Globus pallidus (tissue), 1 donor: ENCODE measurements at regions not wholly inside any gene's neighbourhood (a gene's known extent, or its start where the extent isn't known, plus 50 kb on each side); places are given as distances from the start of the nearest gene placed in this dataset.
"Not testable (repeated sequence)": the region's sequence is repeated elsewhere in the genome, so short reads cannot be mapped to it uniquely, and the experiment has no call there.

Experiments used
- DNase-seq: peaks from one replicate; pipeline ENCODE4 v3.0.0-alpha.2; 2015; ENCODE audit warnings: low spot score

DNA sequence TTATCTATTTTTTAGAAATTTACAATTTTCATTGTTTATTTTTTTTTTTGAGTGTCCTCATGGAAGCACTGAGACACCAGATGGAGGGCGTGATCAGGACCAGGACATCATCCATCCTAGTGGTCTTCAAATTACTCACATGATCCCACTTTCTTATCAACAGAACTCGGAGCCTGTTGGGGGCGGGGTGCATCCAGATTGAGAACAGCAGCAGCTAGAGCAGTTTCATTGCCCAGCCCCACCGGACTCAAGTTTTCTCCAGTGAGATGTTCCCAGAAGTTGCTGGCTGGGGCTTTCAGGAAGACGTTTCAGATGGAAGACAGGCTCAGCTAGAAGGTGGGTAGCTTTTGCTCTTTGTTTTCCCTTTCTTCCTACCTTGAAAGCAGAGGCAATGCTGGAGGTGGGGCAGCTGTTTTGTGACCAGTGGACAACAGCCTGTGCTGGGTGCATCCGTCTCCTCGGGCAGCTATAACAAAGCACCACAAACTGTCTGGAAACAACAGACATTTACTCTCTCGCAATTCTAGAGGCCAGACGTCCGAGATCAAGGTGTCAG, 562.1 kb downstream of the TBC1D22A start:
- no peak for DNase-seq

DNA sequence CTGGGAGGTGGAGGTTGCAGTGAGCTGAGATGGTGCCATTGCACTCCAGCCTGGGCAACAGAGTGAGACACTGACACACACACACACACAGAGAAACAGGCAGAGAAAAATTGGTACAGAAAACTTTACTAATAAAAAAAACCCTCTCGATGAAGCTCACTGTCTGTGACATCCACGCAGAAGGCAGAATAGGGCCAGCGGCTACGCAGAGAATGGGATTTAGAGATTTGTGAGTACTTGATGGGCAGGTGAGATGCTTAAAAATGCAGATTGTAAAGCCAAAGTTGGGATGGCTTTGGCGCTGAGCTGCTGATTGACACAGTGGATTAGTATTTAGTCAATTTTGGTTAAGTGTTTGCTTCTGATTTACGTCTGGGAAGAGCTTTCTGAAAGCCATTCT, 561.1 kb downstream of the TBC1D22A start:
- DNase-seq = no peak

DNA sequence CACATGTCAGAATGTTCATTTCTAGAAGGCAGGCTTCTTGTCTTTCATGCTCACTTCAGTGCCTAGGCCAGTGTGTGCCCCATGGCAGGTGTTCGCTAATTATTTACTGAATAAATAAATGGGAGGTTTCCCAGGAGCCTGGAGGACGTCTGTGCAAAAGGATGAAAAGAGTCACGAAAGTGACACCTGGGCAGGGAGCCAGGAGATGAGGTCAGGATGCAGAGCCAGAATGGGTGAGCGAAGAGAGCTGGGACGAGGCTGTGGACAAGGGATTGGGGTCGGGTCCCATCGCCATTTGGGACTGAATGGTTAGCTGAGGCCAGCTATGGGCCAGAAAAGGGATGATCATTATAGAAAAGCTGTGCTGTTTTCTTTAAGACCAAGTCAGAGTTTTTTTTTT, 560.4 kb downstream of the TBC1D22A start:
- DNase-seq = no peak

DNA sequence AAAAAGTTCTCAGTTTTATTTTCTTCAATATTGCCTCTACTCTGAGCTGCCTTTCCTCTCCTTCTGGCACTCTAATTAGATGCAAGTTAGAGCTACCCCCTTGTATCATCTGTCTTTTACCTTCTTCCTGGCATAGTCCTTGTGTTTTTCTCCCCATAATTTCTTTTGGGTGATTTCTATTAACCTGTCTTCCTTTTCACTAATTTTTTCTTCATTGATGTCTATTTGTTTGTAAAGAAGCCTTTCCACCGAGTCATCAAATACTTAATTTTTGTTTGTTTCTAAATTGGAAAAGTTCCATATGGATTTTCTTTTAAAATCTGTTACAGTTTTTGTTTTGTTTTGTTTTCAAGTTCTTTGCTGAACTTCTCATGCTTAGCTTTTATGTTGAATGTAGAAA, 558.1 kb downstream of the TBC1D22A start:
- DNase-seq = no peak

DNA sequence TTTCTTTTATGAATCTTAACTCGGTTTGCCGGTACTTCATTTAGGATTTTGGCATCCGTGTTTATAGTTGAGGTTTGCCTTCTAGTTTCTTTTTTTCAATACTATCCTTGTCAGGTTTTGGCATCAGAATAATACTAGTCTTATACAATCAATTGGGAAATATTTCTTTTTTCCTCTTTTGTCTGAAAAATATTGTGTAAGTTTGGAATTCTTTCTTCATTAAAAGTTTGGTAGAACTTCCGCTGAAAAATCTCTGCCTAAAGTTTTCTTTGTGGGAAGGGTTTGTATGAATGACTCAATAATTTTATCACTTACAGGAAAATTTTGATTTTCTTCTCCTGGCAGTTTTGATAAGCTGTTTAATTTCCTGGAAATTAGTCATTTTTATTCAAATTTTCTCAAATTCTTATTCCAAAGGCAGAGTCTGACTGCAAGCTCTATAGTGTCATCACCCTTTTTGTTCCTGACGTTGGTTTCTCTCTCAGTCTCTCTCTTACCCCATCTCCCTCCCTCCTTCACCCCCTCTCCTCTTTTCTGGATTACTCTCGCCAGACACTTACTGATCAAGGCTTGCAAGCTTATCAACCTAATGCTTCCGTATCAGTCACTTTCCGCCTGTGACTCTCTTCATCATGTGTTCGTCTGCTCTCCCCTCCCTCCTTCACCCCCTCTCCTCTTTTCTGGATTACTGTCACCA, 555.7 kb downstream of the TBC1D22A start:
- DNase-seq = no peak

DNA sequence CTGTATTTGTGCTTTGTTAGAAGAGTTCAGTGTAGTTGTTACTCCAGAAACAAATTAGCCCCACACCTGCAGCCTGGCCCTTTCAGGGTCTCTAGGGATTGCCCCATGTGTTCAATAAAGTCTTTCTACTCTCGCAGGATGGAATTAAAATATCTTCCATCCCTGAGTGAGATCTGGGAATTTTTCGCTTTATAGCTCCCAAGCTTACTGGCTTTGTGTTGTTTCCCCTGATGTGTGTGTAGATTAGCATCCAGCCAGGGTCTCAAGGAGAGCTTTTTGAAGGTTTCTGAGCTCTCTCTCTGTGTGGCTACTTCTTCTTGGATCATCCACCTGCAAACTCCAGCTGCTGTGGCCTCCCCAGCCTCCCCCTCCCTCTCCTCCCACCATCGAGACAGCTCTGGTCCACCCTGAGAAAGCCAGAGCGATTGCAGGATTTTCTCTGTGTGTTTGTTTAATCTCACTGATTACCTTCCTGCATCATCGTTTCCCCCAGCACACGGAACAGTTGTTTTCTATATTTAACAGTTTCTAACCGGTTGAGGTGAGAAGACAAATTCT, 553.5 kb downstream of the TBC1D22A start:
- no peak for DNase-seq

DNA sequence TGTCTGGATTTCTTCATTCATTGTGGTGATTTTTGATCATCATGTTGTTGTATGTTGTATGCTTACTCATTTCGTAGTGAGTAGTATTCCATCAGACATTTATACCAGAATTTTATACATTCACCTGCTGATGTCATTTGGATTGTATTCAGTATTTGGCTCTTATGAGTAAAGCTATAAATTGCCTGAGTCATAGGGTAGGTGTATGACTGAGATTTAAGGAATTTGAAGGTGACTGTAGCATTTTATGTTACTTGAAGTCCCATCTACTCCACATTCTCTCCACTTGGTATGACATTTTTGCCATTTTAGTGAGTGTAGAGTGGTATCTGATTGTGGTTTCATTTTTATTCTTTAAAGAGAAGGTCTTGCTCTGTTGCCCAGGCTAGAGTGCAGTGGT, 548.2 kb downstream of the TBC1D22A start:
- no peak for DNase-seq

DNA sequence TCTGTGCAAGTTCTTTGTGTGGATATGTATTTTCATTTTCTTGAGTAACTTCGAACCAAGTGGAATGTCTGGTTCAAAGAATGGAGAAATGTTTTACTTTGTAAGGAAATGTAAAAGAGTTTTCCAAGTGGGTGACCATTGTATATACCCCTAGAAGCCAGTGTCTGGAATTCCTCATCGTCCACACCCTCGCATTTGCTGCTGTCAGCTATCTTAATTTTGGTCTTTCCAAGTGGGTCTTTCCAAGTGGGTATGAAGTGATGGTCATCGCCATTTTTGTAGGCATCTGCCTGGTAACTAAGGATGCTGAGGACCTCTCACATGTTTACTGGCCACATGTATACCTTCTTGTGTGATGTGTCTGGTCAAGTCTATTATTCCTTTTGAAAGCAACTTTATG, 547.5 kb downstream of the TBC1D22A start:
- no peak for DNase-seq

DNA sequence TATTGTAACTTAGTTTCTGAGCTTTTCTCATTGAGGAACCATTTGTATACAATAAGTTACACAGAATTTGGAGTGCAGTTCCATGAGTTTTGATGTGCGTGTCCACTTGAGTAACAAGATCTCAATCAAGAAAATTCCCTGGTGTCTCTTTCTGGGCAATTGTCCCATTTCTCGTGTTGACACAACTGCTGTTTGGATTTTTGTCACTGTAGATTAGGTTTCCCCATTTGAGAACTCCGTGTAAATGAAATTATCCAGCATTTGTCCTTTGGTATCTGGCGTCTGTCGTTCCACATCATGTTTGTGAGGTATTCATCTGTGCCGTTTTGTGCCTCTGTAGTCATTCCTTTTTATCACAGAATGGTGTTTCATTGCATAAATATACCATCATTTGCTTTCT, 547.0 kb downstream of the TBC1D22A start:
- DNase-seq = no peak

DNA sequence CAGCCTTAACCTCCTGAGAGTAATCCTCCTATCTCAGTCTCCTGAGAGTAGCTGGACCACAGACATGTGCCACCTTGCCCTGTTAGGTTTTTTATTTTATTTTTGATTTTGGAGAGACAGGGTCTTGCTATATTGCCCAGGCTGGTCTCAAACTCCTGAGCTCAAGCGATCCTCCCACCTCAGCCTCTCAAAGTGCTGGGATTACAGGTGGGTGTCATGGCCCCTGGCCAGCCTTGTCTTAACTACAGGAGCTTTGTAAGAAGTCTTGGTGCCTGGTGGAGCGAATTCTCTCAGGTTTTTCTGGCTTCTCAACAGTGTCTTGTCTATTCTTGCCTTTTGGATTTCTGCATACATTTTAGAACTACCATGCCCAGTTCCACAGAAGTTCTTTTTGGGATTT, 546.4 kb downstream of the TBC1D22A start:
- DNase-seq = no peak

DNA sequence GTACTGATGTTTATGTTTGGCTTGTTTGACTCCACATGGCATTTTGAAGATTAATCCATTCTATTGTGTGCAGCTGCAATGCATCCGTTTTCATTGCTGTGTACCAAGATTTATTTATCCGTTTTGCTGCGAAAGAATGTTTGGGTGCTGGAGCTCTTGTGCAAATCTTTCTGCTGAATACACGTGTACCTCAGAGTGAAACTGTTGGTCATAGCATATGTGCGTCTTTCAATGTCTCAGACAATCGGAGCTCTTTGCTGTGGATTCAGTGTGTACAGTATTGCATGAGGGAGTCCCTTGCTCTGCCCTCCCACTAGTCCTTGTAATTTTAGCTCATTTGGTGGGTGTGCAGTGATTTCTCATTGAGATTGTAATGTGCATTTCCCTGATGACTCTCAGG, 545.4 kb downstream of the TBC1D22A start:
- DNase-seq = no peak

DNA sequence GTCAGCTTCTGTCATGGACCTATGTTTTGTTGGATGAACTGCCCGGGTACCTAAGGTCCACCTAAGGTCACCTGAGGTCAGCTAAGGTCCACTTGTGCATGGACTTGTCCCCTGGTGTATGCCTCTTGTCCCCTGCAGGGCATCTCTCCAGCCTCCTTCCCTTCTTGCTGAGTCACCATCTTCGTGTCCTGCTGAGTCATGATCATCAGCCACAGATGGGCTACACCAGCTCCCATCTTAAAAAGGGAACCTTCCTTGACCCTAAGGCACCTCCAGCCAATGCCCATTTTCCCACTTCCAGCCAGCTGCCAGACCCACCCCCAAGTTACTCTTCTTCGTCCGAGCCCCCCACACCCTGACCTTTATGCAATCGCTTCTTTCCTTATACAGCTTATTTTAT, 544.9 kb downstream of the TBC1D22A start:
- DNase-seq = no peak

DNA sequence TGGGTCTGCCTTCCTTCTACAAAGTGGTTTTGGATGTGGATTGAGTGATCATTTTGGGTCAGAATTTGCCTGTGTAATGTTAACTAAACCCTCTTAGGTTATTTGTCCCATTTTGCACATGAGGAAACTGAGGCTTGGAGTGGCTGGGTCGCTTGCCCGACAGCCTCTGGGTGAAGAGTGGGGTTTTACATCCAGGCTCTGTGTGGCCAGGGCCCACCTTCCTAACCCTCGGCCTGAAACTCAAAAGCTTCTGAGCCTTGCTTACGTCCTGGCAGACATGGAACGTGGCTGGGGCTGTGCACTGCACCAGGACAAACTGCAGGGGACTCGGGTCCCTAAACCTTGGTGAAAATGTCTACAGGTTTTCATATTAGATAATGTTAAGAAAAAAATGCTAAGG, 542.4 kb downstream of the TBC1D22A start:
- DNase-seq = no peak

DNA sequence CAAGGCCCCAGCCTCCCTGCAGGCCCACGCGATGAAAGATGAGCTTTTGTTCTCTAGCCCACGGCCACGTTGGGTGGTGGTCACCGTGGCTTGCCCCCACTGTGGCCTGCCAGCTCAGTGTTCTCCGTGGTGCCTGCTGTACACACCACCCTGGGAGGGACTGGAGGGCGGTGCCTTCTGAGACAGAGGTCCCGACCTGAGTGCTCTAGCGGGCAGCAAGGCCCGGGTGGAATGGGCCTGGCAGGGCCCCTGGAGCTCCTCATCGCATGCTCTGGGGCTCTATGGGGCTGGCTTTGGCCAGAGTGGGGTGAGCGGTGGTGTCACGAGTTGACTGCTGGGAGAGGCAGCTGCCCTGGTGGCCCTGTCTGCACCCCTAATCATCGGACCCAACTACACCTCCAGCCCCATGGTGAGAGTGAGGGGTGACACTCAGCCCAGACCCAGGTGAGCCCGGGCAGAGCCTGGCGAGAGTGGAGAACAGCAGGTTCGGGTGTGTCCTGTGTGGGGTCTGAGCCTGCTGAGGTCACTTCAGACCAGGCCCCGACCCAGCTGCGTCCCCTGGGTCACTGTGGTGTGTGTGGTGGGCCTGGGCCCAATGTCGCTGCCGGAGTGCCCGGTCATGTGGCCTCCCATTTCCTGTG, 541.9 kb downstream of the TBC1D22A start:
- no peak for DNase-seq

DNA sequence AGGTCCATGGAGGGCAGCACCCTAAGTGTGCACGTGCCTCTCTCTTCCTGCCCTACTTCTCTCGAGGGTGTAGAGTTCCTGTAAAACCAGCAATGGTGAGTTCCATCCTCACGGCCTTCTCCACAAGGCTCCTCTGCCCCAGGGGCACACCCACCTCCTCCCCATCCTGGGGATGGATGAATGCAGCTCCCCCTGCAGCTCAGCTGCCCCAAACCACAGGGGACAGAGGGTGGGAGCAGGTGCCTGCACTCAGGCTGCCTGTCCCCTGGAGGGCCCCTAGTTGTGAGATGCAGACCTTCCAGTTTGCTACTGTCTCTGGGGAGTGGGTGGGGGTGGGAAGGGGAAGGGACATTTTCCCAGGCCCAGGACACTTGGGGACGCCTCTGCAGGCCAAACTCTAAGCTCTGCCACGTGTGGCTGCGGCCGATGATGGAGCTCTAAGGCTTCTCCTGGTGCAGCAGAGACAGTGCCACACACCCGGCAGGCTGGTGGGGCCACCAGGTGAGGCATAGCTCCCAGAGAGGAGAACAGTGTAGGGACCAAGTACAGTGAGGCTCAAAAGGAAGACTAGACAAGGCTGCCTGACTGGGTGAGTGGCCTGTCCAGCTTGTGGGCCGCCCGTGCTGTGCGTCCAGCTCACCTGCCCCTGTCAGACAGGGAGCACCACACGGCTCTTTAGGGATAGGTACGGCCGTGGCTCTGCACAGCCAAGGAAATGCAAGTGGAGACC, 540.9 kb downstream of the TBC1D22A start:
- no peak for DNase-seq

DNA sequence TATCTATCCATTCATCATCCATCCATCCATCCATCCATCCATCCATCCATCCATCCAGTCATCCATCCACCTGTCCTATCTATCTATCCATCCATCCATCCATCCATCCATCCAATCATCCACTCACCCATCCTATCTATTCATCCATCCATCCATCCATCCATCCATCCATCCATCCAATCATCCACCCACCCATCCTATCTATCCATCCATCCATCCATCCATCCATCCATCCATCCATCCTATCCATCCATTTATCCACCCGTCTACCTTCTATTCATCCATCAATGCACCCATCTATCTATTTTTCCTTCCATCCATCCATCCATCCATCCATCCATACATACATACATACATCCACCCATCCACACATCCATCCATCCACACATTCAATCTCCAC, 540.1 kb downstream of the TBC1D22A start:
- not testable (repeated sequence) for DNase-seq

DNA sequence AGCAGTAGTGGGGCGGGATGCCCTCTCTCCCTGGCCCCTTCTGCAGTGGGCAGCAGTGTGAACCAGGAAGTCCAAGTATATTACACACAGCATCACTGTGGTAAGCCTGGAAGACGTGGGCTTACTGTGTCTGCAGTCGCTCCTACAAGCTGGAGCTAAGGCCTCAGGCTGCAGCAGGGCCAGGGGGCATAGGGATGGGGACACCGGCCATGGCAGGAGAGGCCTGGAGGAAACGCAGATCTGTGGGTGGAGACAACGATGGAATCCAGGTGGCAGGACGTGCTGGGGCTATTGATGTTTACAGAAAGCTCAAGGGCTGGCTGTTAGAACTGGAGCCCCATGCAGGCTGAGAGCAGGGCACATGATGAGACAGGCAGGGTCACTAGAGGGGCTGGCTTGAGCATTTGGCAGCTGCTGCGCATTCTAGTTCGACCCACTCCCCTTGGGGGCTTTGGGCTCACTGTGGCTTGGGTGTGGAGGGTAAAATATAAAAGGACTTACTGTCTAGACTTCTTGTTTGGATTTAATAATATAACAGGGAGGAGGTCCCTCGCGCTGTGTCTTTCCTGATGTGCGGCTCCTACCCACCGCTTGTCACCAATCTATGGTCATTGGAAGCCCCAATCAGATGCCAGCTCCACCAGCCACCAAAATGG, 539.5 kb downstream of the TBC1D22A start:
- no peak for DNase-seq

DNA sequence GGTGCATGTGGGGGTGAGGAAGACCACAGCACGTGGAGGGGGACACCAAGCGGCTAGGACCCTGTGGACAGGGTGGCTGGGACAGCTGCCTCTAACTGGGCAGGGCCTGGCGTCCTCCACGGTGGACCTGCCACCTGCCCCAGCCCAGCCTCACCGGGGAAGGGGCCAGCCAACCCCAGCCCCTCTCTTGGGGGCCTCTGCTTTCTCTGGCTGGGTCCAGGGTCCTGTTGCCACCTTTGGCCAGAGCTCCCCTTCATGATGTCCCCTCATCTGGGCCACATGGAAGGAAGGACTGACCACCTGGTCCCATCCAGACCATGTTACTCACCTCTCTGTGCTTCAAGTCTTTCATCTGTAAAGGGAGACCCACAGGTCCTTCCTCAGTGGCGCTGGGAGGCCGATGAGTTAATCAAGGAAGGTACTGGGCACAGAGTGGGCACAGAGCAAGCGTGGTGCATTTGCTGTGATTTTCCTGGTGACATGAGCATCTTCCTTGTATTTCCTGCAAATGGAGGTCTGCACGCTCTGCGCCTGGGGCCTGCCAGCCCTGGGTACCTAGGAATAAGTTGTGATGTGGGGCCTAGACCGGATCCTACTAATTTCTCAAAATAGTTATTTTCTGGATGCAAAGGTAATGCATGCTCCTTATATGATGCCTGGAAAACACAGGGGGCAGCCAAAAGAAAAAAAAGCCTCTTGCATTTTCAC, 538.4 kb downstream of the TBC1D22A start:
- DNase-seq = no peak

DNA sequence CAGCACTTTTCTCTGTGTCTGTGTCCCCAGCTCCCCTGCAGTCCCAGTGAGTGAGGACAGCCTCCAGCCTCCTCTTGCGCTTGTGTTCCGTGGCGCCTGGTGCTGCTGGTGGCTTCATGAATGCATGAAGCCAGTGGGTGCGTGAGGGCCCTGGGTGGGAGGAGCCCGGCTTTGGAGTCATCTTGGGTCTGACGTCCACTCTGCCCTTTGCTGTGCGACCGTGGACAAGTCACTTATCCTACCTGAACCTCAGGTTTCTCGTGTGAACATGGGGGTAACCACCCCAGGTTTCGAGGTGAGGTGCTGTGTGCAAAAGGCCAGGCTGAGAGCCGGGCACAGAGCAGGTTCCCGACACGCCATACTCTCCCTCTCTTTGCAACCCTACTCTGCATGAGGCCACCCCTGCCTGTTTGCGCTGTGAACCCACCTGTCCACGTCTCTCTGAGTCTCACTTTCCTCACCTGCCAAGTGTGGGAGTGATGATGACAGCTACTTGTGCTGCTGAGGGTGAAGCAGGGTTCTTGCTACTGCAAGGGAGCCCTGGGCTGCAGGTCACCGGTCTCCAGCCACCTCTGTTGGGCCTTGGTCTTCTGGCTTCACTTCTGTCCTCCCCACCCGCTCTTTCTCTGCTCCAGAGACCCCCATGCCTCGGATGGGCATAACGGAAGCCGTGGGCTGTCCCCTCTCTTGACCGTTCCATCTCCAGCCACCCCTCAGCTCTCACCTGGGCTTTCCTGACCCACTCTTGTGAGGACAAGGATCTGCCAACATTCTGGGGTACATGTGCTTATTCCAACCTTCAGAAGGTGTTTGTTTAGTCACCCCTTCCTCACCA, 537.6 kb downstream of the TBC1D22A start:
- DNase-seq = no peak

DNA sequence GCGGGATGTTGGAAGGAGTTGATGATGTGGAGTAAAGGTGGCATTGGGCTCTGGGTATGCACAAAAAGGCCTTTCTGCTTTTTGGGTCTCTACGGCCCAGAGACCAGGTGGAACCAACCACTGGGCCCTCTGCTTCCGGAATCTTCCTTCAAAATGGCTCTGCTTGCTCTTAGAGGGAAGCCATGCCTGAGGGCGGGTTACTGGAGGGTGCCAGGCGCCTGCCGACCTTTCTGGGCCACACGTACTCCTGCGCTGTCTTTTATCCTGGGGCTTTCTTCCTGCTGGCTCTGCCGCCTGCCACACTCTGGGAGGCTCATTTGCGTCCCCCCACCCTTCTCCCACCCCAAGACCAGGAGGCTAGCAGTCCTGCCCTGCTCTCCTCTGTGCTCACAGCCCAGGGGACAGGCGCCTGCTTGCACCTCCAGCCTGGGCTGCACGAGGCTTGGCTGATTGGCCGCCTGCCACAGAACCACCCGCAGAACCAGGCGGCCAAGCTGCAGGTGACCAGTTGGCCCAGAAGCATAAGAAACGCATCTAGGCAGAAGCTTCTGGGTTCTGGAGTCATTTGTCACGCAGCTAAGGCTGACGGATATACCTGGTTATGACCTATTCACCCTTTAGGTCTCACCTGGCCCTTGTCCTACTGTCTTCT, 536.9 kb downstream of the TBC1D22A start:
- no peak for DNase-seq
